B cell (primary cell): ENCODE measurements at regions not wholly inside any gene's neighbourhood (a gene's known extent, or its start where the extent isn't known, plus 50 kb on each side); places are given as distances from the start of the nearest gene placed in this dataset.

Experiments used
- ATAC-seq: fragments of 200-7000 bp; cut with Tn5 transposase; one replicate; pipeline ENCODE4 v1.10.0; 2021; ENCODE audit warnings: low read depth, mild to moderate bottlenecking, moderate number of reproducible peaks, moderate library complexity
- CTCF ChIA-PET: fragments of 350-600 bp; sonication (Branson Sonifier 250); formaldehyde crosslinking; loops from one replicate; lab custom pipeline; 2021; ENCODE audit warnings: antibody characterized with exemption, inconsistent platforms; lab: Charles Lee
- POLR2A ChIA-PET: fragments of 350-600 bp; sonication (Branson Sonifier 250); formaldehyde crosslinking; loops from one replicate; lab custom pipeline; 2021; ENCODE audit warnings: antibody characterized with exemption; lab: Charles Lee
- DNase-seq: peaks from one replicate; pipeline ENCODE4 v3.0.0; 2013
- H2AFZ ChIP-seq: 2 replicates; pipeline ENCODE4 v1.6.1; 2012; ENCODE audit warnings: mild to moderate bottlenecking, low read depth, low read length; ENCODE audit not compliant: insufficient read depth, poor library complexity, severe bottlenecking
- H3K27ac ChIP-seq, 2 donors: 1 replicate in 1 of 2; 2 replicates in 1 of 2; pipeline ENCODE4 v1.5.1; 2012 to 2013; ENCODE audit warnings: low read length in 2 of 2, mild to moderate bottlenecking in 2 of 2, moderate library complexity in 1 of 2
- H3K27me3 ChIP-seq, 4 experiments: fragments of 200-600 bp in 1 of 4; sonication (generic) in 1 of 4; replicated peaks in 1 of 4; 1 replicate in 2 of 4; 2 replicates in 2 of 4; pipeline versions ENCODE4 v1.6.1 to v1.7.0; 2013 to 2016; ENCODE audit warnings: low read length in 3 of 4, mild to moderate bottlenecking in 2 of 4, mixed read lengths in 1 of 4, moderate library complexity in 1 of 4; ENCODE audit not compliant: insufficient read depth in 4 of 4, control insufficient read depth in 3 of 4; ENCODE audit errors: control extremely low read depth in 1 of 4
- H3K36me3 ChIP-seq, 2 experiments: replicated peaks in 1 of 2; 1 replicate in 1 of 2; 2 replicates in 1 of 2; pipeline versions ENCODE4 v1.6.1 to v1.7.1; 2013; ENCODE audit warnings: low read length in 1 of 2; ENCODE audit not compliant: insufficient read depth in 2 of 2, control insufficient read depth in 1 of 2; ENCODE audit errors: control extremely low read depth in 1 of 2, extremely low read depth in 1 of 2
- H3K4me1 ChIP-seq, 2 donors: fragments of 200-600 bp in 1 of 2; sonication (generic) in 1 of 2; 1 replicate in 1 of 2; 2 replicates in 1 of 2; pipeline versions ENCODE4 v1.5.1 to v1.6.1; 2013 to 2017; ENCODE audit warnings: low read length in 2 of 2; ENCODE audit not compliant: control insufficient read depth in 2 of 2, insufficient read depth in 2 of 2
- H3K4me2 ChIP-seq: replicated peaks from 2 replicates; pipeline ENCODE3; 2012; ENCODE audit warnings: mild to moderate bottlenecking, low read depth, low read length; ENCODE audit not compliant: poor library complexity, severe bottlenecking
- H3K4me3 ChIP-seq, 5 experiments: fragments of 200-600 bp in 1 of 5; sonication (generic) in 1 of 5; 1 replicate in 3 of 5; 2 replicates in 2 of 5; pipeline versions ENCODE4 v1.5.1 to v1.7.0; 2011 to 2016; ENCODE audit warnings: low read length in 4 of 5, mild to moderate bottlenecking in 4 of 5, low read depth in 2 of 5, control low read depth in 1 of 5, moderate library complexity in 1 of 5; ENCODE audit not compliant: insufficient read depth in 1 of 5; ENCODE audit errors: control extremely low read depth in 1 of 5, extremely low read depth in 1 of 5
- H3K79me2 ChIP-seq: fragments of 200-600 bp; sonication (generic); one replicate; pipeline ENCODE4 v1.6.0; 2016; ENCODE audit warnings: low read length; ENCODE audit not compliant: control insufficient read depth, insufficient read depth
- H3K9ac ChIP-seq: fragments of 200-600 bp; sonication (generic); 2 replicates; pipeline ENCODE4 v1.6.1; 2017; ENCODE audit warnings: mild to moderate bottlenecking, low read length, moderate library complexity
- H3K9me3 ChIP-seq, 3 donors: one replicate each; pipeline versions ENCODE4 v1.6.1 to v1.7.1; 2013; ENCODE audit warnings: low read length in 2 of 3; ENCODE audit not compliant: control insufficient read depth in 2 of 3, insufficient read depth in 1 of 3; ENCODE audit errors: control extremely low read depth in 1 of 3
- H4K20me1 ChIP-seq: 2 replicates; pipeline ENCODE4 v1.6.0; 2012; ENCODE audit warnings: mild to moderate bottlenecking, low read length; ENCODE audit not compliant: insufficient read depth, control insufficient read depth, poor library complexity, severe bottlenecking
- H3K27ac Mint-ChIP-seq: one replicate; pipeline ENCODE4 v1.8.0; 2021; ENCODE audit warnings: mixed read lengths
- H3K27me3 Mint-ChIP-seq: one replicate; pipeline ENCODE4 v1.8.0; 2021; ENCODE audit warnings: mixed read lengths
- H3K4me1 Mint-ChIP-seq: one replicate; pipeline ENCODE4 v1.8.0; 2021; ENCODE audit warnings: mixed read lengths
- H3K4me3 Mint-ChIP-seq: one replicate; pipeline ENCODE4 v1.8.0; 2021; ENCODE audit warnings: mixed read lengths
- H3K9me3 Mint-ChIP-seq: one replicate; pipeline ENCODE4 v1.8.0; 2022; ENCODE audit warnings: mixed read lengths; ENCODE audit not compliant: insufficient read depth
- CTCF ChIP-seq: fragments of 200-600 bp; IDR thresholded peaks from one replicate; pipeline ENCODE4 v1.8.0; 2022; ENCODE audit warnings: antibody characterized with exemption, mild to moderate bottlenecking
- EZH2 ChIP-seq: IDR thresholded peaks from 2 replicates; pipeline ENCODE4 v1.6.1; 2012; ENCODE audit warnings: borderline replicate concordance, low read depth, mild to moderate bottlenecking, moderate library complexity, low read length; ENCODE audit not compliant: insufficient read depth, poor library complexity, severe bottlenecking
- WGBS: methylation state at CpG from one replicate; pipeline ENCODE4 v1.1.5; 2013; ENCODE audit warnings: missing lambda C conversion rate; ENCODE audit not compliant: insufficient coverage; 5-methylcytosine and 5-hydroxymethylcytosine counted together
- intact Hi-C: fragments of 100-400 bp; cut with micrococcal nuclease; formaldehyde crosslinking; loops from one replicate; pipeline ENCODE4 v1.10.0; 2022

GRCh38 chr1:173341307-173341706 is 134.2 kb upstream of the TNFSF4 start:
- Histone ChIP-seq H3K36me3 (no peaks in the 10 kb centered on the region), H3K27me3 (no peaks in the 10 kb centered on the region), H3K4me1 (no peaks in the 10 kb centered on the region), H3K4me3 (no peak overlapping the region), H3K27ac (no peak overlapping the region), H2AFZ (no peak overlapping the region), H3K9ac (no peak overlapping the region), H4K20me1 (no peaks in the 10 kb centered on the region), H3K79me2 (no peaks in the 10 kb centered on the region), H3K9me3 (no peaks in the 10 kb centered on the region), H3K4me2 (no peak overlapping the region)
- POLR2A ChIA-PET, result no interaction called here
- WGBS, result no CpG with 5 or more reads among the region's 5 CpGs
- Mint-ChIP-seq H3K9me3 (no peaks in the 10 kb centered on the region), H3K27ac (no peak overlapping the region), H3K27me3 (no peaks in the 10 kb centered on the region), H3K4me3 (no peak overlapping the region), H3K4me1 (no peaks in the 10 kb centered on the region)
- DNase-seq (no peak), ATAC-seq (no peak)
- CTCF ChIA-PET, result interaction anchor here (1.5 kb wide), 1 partner anchor 8 kb away, joined by 3 read pairs; no protein-coding TSS in a partner anchor
- intact Hi-C loops, result no loop called here
- TF ChIP-seq CTCF (no peak), EZH2 (no peak)

GRCh38 chr1:173341971-173342370 is 134.8 kb upstream of the TNFSF4 start:
- H3K4me1 ChIP-seq, result no peaks in the 10 kb centered on the region
- WGBS, result no CpG with 5 or more reads among the region's 1 CpG
- CTCF ChIA-PET, result interaction anchor here (1.5 kb wide), 1 partner anchor 8 kb away, joined by 3 read pairs; no protein-coding TSS in a partner anchor
- H4K20me1 ChIP-seq, result no peaks in the 10 kb centered on the region
- DNase-seq (no peak), ATAC-seq (no peak)
- no peak overlapping the region for H3K9ac ChIP-seq
- H3K4me3 ChIP-seq, result no peak overlapping the region
- POLR2A ChIA-PET, result no interaction called here
- H3K4me3 Mint-ChIP-seq, result no peak overlapping the region
- no peaks in the 10 kb centered on the region for H3K4me1 Mint-ChIP-seq
- no peaks in the 10 kb centered on the region for H3K27me3 Mint-ChIP-seq
- no peaks in the 10 kb centered on the region for H3K36me3 ChIP-seq
- no peak overlapping the region for H3K27ac ChIP-seq
- no peak overlapping the region for H2AFZ ChIP-seq
- H3K9me3 Mint-ChIP-seq, result no peaks in the 10 kb centered on the region
- intact Hi-C loops, result no loop called here
- H3K27ac Mint-ChIP-seq, result no peak overlapping the region
- no peak overlapping the region for H3K4me2 ChIP-seq
- TF ChIP-seq CTCF (no peak), EZH2 (no peak)
- no peaks in the 10 kb centered on the region for H3K79me2 ChIP-seq
- H3K27me3 ChIP-seq, result no peaks in the 10 kb centered on the region
- H3K9me3 ChIP-seq, result no peaks in the 10 kb centered on the region
